HG03196 (cell line): ENCODE measurements at regions not wholly inside any gene's neighbourhood (a gene's known extent, or its start where the extent isn't known, plus 50 kb on each side); places are given as distances from the start of the nearest gene placed in this dataset.

Experiments
- ATAC-seq: cut with Tn5 transposase; IDR thresholded peaks from one replicate; pipeline ENCODE4 v1.9.1; 2021; ENCODE audit not compliant: unreplicated experiment

DNA sequence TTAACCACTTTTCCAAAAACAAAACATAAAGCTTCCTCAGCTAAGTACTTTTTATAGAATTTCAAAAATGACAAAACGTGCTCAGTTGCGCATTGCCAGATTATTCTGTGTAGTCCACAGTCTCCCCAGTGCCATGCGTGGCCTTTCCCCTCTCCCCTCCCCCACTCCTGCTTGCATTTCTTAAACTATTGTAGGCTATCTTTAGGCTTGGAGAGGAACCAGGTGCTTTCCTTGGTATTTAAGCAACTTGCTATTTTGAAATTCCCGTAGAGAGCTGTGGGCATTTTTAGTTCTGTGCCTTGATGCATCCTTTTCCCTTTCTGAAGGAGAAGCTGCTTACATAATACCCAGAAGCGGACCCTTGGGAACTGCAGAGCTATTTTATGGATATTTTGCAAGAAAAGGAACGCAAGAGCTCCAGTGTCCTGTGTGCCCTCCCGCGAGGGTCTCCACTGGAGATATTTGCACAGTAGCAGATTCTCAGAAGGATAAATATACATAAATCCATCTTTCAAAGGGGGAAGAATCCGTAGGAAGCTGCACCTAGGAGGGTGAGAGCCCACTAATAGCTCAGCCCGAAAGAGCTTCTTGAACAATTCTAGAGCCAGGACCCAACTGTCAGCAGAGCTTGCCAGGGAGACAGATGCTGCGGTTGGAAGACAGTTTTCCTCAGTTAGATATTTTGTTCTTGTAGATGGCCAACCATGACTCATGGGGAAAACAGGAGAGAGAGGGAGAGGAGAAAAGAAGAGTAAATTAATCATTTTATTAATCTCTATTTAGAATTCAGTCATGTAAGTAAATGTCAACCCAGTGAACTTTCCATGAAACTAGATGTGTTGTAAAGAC, 1298.3 kb upstream of the WWC1 start:
- no peak for ATAC-seq

DNA sequence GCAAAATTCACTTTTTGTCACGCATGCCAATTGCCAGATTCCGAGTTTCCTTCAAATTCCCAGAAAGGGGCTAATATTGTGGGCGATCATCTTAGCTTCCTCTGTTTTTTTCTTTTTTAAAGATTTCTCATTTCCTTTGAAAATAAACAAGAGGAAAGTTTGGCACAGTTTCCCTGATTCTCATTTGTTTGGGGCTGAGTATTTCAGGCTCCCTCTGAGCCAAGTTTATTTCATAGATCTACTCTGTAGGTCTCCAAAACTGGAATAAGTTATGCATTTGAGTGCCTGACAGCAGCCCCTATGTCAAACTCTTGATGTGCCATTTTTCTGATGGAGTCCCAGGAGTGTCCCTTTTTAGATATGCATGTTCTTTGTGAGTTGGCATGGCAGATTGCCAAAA, 1297.2 kb upstream of the WWC1 start:
- no peak for ATAC-seq

DNA sequence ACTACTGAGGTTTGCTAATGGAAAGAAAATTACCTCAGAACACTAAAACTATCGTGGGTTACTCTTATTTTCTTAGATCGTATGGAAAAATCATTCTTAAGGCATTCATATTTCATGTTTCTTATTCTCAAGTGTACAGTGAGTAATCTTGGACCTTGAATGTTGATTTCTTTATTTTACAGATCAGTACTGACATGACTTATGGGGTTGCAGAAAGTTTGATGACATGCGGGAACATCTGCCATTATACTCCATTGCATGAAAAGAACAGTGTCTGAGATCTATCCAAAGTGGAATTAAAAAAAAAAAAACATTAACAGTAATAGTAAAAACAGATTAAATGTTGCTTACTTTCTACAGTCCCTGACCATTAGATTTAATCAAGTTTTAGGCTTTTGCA, 1290.2 kb upstream of the WWC1 start:
- ATAC-seq: no peak

DNA sequence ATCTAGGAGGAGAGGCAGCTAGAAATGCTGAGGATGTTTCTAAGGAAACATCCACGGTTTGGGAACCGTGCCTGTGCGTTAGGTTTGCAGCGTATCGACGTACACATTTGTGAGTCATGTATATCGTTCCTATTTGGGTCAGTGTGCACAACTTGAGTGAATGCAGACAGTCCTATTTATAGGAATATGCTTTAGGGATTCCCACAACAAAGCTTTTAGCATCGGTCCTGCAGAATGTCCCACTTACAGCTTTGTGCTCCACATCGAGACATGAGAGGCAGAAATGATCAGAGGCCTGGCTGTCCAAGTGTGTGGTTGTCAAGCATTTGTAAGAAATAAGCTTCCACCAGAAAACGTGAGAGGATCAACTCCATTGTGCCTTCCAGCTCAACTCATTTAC, 1282.7 kb upstream of the WWC1 start:
- no peak for ATAC-seq

DNA sequence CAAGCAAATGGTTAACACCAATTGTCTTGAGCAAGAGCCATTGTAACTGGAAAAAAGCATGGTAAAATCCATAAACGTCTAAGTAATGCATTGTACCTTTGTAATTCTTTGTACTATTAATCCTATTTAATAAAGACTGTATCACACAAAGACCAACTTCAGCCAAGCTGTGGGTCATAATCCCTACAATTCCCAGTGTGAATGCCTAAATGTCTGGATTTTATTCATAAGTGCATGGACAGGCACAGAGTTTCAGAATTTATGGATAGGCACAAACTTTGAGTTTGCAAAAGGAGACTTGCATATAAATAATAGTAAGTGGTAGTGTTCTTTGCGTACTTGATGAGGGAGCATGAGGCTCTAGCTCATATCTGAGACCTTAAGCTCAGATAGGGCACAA, 1280.2 kb upstream of the WWC1 start:
- ATAC-seq: no peak

DNA sequence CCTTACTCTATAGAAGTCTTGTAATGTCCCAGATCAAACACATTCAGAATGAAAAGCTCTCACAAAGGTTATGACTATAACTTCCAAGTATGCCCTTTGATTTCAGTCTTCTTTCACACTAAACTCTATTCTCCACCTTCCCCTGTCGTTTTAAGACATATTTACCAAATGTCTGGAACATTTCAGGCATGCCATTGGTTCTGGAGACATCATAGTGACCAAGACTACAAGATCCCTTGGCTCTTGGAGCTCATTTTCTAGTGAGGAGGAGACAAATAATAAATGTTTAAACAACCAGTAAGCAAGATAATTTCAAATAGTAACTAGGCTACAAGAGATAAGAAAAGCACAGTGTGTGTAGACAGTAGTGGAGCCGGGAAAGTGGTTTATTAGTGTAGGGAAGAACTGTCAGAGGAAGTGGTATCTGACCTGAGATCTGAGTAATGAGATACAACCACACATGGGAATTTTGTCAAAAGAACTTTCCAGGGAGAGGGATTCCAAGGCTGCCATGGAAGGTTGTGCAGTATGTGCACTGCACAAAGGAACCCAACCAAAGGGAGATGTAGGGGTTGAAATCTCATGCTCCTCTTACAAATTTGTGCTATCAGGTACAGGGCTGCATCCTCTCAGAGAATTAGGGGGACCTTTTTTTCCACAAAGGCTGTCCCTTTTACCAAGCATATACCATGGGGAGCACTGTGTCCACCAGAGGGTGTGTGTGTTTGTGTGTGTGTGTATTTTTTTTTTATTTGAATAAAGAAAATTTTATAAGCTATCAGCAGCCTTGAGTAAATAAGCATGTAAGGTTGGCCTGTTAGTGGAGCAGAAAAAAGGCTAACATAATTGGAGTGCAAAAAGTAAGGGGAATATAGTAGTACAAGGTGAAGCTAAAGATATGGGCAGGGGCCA, 1279.1 kb upstream of the WWC1 start:
- no peak for ATAC-seq

DNA sequence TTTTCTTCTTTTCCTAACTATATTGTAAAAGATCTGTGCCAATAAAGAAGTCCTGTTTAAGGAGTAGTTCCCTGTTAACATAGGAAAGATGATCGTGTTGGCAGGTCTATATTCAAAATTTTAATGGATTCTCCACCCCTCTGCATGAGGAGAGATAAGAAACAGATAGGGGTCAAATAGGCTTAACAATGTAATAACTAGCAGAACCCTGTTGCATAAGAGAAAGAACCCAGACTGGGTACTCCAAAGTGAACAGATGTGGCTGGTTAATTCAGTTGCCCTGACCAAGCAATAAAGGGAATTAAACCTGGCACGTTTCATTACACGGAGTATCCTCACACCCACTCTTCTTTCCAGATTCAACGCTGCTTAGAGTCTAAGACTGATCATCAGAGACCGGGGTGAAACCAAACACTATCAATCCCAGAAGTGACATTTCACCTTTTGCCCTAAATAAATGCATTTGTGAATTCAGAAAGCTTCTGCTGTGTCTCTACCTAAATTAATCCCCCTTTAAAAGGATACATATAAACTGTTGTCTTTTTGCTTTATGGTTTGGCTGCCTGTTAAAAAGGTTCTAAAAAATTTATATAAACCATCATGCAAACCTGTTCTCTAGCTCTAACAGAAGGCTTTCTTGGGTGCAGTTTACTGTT, 1276.9 kb upstream of the WWC1 start:
- no peak for ATAC-seq

DNA sequence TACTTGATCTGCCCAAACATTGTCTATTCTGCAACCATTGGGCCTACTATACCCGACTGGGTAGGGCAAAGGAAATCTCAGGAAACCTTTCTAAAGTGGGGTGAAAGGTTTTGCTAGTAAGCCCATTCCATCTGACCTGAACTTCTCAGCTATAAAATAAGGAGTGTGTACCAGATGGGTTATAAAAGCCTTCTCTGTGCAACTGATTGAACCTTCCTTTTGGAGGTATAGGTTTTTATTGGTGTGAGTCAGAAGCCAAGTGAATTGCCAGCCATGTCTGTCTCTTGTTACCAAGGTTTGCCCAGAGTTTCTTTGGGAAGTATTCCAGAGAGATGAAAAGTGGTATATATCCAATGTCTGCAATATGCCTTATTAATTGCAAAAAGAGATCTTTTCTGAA, 1271.0 kb upstream of the WWC1 start:
- ATAC-seq: no peak

DNA sequence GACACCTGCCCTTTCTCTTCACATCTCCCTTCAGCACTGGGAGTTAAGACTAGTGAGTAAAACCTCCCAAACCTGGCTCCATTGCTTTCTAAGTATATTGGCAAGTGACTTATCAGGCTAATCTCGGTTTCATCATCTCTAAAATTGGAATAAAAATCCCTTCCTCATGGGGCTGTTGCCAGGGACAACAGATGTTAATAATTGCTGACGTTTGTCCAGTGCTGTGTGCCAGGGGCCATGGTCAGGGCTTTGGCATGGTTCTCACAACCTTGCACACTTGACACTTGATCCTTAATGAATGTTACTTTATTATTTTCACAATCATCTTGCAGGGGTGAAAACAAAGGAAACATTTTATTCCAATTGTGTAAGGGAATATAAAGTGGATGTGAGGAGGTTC, 1262.0 kb upstream of the WWC1 start:
- no peak for ATAC-seq

DNA sequence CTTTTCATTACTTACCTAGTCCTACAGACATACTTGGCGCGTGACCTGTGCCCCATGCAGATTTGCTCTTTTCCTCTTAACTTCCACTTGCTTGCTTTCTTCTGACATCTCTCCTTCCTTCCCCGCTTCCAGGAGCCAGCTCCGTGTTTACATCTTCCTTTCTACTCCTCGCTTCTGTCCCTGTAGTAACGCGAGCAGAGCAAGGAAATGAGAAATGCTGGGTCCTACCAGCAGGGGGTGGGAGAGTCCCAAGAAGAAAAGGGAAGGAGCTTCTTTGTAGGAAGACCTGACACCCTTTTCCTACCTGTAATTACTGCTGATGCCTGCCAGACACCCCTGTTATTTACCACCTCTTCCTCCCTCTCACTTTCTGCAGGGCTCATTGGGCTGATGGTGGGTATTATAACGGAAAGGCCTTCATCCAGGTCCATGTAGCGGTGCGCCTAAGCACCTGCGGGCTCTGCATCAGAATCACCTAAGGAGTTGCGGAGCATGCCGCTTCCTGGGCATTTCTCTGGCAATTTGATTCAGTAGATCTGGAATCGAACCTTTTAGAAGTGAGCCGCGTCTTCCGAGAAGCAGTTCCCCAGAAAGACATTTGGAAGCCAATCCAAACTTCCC, 1260.8 kb upstream of the WWC1 start:
- no peak for ATAC-seq

DNA sequence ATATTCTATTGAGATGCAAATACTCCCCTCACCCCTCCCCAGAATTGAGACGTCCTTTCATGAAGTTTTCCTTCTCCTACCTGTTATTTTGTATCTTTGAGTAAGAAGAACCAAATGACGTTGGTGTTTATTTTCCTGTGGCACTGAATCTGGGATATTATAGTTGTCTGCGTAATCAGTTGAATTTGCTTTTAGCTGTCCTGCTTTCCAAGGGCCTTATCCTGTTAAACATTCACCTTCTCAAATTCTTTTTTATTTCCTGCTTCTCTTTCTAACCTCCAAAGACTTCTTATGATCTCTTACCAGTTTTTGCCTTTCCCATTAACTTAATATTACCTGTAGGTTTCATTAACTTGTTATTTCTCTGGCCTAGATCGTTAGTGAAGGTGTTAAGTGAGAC, 1254.9 kb upstream of the WWC1 start:
- ATAC-seq: no peak

DNA sequence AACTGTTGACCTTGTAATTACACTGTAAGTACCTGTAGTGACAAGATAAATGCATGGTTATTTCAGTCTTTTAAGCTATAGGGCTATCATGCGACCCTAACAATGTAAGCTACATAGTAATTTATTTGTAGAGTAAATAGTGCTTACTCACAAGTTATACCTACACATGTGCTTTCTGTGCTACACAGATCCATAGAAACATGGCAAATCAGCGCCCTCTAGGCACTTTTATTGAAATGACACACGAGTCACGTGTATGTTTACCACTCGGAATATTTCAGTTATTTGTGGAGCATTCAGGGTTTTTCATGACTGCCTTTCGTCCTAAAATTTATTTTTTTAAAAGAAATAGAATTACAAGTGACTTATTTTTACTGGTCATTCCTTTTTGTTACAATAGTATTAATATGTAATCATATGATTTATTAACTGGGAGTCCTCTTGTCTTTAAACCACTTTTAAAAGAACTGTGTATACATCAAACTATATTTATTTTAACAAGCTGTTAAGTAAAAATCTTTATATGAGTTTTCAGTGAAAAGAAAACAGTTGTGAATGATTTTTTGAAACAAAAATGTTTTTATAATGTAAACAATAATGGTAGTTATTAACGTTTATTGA, 1242.3 kb upstream of the WWC1 start:
- peak; percentile 76 for ATAC-seq

DNA sequence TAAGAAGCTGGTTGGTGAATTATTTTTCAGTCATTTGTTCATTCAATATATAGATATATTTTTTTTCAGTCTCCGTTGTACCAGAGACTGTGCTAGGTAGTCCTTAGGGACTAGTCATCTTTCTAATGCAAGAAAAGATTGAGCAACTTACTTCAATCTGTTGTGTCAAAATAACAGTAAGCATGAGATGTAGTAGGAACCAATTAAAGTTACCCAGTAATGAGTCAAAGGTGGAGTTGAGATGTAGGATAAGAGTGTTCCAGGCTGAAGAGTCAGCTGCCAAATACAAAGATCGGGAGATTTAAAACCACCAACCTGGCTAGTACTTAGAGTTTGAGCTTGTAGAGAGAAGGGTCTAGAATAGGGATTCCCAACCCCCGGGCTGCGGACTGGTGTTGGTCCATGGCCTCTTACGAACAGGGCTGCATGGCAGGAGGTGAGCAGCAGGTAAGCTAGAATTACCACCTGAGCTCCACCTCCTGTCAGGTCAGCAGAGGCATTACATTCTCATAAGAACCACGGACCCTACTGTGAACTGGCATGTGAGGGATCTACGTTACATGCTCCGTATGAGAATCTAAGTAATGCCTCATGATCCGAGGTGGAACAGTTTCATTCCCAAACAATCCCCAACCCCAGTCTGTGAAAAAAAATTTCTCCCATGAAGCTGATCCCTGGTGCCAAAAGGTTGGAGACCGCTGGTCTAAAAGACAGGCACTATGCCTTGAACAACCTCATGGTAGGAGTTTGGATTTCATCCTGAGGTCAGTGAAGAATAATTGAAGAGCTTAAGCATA, 1241.5 kb upstream of the WWC1 start:
- no peak for ATAC-seq

DNA sequence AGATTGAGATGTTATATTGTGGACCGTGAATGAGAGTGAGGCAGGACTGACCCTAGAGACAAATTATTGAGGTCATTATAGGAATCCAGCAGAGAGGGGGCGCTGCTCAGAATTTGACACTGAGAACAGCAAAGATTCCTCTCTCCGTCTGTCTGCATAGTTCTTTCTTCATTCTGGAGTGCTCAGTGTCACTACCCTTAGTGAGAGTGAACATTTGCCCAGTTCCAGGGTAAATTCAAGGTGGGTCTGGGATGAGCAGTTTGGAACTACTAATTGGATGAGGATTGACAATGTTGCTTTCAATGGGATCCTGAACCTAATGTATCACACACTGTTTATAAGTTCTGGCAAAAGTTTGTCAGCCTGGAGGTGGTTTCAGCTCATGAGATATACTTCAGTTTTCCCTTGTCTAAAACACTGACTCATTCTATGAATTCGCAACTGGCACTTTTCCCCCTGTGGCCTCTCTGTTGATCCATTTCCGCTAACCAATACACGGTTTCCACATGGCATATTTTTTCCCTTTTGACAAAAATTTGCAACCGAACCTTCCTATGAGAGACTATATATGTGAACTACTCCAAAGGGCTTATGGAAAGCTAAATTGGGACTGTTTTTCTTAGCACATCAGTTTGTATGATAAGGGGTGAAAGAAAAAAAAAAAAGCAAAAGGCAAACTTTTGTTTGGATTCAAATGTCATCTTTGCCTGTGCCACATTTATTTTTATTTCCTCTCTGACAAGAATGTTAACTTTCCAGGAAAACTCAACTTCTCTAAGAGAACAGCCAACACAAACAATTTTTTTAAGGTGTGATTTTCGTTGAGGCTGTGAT, 1240.7 kb upstream of the WWC1 start:
- ATAC-seq: no peak

DNA sequence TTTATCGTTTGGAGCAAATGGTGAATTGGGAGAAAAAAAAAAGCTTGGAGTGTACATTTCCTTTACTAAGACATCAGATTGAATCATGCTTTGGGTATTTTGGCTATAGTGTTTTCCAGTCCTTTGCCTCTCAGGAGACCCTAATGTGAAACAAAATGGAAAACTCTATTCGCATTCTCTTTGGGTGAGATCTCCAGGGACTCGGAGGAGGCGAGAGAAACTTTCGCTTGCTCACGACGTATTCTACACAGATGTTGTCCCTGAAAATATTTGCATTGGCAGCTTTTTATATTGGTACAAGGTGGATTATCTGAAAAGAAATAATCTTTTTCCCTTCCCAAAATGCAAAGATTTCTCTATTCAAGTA, 1240.1 kb upstream of the WWC1 start:
- ATAC-seq: no peak

DNA sequence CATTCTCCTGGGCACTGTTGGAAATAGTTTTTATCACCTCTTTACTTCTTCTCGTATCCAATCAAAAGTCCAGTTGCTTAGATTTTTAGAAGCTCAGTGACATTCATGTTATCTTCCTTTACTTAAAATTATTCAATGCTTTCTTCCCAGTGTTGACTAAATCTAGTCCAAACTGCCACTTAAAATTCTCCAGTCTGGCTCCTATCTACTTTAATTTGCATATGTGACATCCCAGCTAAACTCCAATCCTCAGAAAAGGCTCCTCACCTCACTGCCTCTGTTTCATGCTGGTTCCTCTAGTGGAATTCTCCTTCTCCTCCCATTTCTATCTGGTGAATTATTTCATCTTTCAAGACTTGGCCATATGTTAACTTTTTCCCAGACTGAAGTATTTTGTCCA, 1238.7 kb upstream of the WWC1 start:
- no peak for ATAC-seq

DNA sequence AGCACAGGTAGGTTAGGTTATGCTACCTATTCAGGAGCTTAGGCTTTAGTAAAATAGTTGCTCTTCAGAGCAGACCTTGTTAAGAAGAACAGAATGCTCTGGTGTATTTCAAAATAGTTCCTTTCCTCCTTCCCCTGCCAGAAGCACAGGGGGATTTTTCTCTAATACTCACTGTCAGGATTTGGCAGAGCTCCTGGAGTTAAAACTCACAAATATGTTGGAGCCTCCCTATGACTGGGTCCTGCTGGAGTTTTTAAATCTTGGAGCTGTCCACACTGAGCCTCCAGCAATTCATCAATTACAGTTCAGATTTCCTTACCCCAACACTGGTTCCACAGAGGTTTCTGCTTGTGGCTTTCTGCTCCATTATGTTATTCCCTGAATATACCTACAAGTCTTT, 1233.8 kb upstream of the WWC1 start:
- ATAC-seq: no peak

DNA sequence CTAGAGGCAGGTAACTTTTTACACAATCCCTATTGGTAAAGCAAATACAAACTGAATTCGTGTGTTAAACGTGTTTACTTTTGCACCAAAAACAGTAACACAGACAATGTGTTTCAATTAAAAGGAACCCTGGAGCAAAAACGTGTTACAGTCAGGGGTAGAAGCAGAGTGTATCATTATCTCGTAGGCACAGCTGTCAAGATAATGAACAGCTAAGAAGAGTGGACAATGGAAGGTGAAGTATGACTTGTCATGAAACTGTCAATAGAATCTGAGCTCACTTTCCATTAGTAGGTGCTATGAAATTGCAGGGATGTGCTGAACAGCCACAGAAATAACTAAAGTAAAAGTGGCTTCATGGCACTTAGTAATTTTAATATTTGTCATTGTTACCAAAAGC, 1229.8 kb upstream of the WWC1 start:
- no peak for ATAC-seq

DNA sequence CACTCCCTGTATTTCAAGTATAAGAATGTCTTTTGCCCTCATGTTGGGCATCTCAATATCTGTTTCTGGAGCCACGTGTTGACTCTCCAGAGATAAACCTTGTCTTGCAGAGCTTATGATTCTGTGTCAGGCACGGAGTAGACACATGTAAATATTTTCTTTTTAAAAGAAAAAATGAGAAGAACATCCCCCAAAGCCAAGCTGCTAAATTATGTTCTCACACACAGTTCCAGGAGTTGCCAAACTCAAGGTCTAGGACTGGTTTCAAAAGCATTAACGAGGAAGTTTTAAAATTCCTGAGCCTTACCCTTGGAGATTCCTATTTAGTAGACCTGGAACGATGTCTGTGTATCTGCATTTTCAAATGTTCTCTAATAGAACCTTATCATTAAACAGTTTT, 1228.3 kb upstream of the WWC1 start:
- ATAC-seq: no peak
